Fibroblast of lung (primary cell): ENCODE measurements at regions not wholly inside any gene's neighbourhood (a gene's known extent, or its start where the extent isn't known, plus 50 kb on each side); places are given as distances from the start of the nearest gene placed in this dataset.

ENCODE experiments used
- DNase-seq, 2 donors: peaks; one replicate each; pipeline versions ENCODE4 v3.0.0 to v3.0.0-alpha.2; 2010; ENCODE audit warnings: low read depth in 2 of 2
- H2AFZ ChIP-seq: 2 replicates; pipeline ENCODE4 v1.5.1; 2012; ENCODE audit warnings: low read length, control low read depth, inconsistent platforms
- H3K27ac ChIP-seq: 2 replicates; pipeline ENCODE4 v1.5.1; 2011; ENCODE audit warnings: low read length, control low read depth; ENCODE audit not compliant: insufficient read depth
- H3K27me3 ChIP-seq: 2 replicates; pipeline ENCODE4 v1.5.1; 2011; ENCODE audit warnings: mild to moderate bottlenecking, low read length; ENCODE audit not compliant: control insufficient read depth, insufficient read depth
- H3K36me3 ChIP-seq: 2 replicates; pipeline ENCODE4 v1.5.1; 2011; ENCODE audit warnings: low read length; ENCODE audit not compliant: control insufficient read depth, insufficient read depth
- H3K4me1 ChIP-seq: 2 replicates; pipeline ENCODE4 v1.5.1; 2011; ENCODE audit warnings: low read length; ENCODE audit not compliant: control insufficient read depth, insufficient read depth; ENCODE audit errors: extremely low read depth
- H3K4me2 ChIP-seq: 2 replicates; pipeline ENCODE4 v1.5.1; 2011; ENCODE audit warnings: low read length, control low read depth; ENCODE audit not compliant: insufficient read depth; ENCODE audit errors: extremely low read depth
- H3K4me3 ChIP-seq, 4 experiments: fragments of 200-600 bp in 1 of 4; sonication (generic) in 1 of 4; replicated peaks in 1 of 4; 2 replicates each; pipeline ENCODE4 v1.5.1; 2011 to 2016; ENCODE audit warnings: low read length in 4 of 4, low read depth in 3 of 4, mild to moderate bottlenecking in 3 of 4, control low read depth in 2 of 4, inconsistent platforms in 1 of 4, mixed read lengths in 1 of 4; ENCODE audit not compliant: insufficient read depth in 1 of 4; ENCODE audit errors: control extremely low read depth in 1 of 4
- H3K79me2 ChIP-seq: 2 replicates; pipeline ENCODE4 v1.5.1; 2012; ENCODE audit warnings: mild to moderate bottlenecking, low read length, inconsistent platforms; ENCODE audit not compliant: control insufficient read depth, insufficient read depth
- H3K9ac ChIP-seq: 2 replicates; pipeline ENCODE4 v1.5.1; 2011; ENCODE audit warnings: mild to moderate bottlenecking, low read length, control low read depth; ENCODE audit not compliant: insufficient read depth
- H3K9me3 ChIP-seq: 2 replicates; pipeline ENCODE4 v1.5.1; 2012; ENCODE audit warnings: low read depth, low read length; ENCODE audit not compliant: control insufficient read depth, insufficient read depth
- H4K20me1 ChIP-seq: 2 replicates; pipeline ENCODE4 v1.5.1; 2011; ENCODE audit warnings: low read length; ENCODE audit not compliant: control insufficient read depth, insufficient read depth; ENCODE audit errors: extremely low read depth
- EZH2 ChIP-seq: IDR thresholded peaks from 2 replicates; pipeline ENCODE4 v1.5.1; 2012; ENCODE audit warnings: low read length, control low read depth, mild to moderate bottlenecking; ENCODE audit errors: missing control alignments
- TF ChIP-seq, protein P1 (sequence below), 2 donors: IDR thresholded peaks in 1 of 2; conservative IDR thresholded peaks in 1 of 2; 1 replicate in 1 of 2; 2 replicates in 1 of 2; pipeline ENCODE4 v1.5.1; 2011 to 2012; ENCODE audit warnings: low read length in 2 of 2, control low read depth in 1 of 2, inconsistent platforms in 1 of 2, low read depth in 1 of 2, mild to moderate bottlenecking in 1 of 2

DNA sequence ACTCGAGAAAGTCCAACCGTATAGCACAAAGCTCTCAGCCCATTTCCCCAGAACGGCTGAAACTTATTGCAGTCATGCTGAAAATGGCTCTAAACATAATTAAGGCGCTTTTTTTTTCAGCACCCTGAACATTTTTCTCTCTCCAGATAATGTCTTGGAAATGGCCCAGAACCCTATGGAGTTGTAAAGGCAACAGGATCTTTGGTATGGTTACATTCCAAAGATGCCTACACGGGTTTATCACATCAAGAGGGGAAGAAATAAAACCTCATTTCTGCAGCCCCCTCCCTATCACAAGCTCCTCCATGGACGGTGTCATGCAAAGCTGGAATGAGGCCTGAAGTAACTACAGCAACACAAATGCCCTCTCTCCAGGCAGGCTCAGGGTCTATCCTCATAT lies 126.4 kb upstream of the GALNT2 start:
- H3K36me3 ChIP-seq: no peaks in the 10 kb centered on the region
- no peaks in the 10 kb centered on the region for H3K27me3 ChIP-seq
- no peaks in the 10 kb centered on the region for H3K79me2 ChIP-seq
- H3K27ac ChIP-seq: no peak overlapping the region
- no peak overlapping the region for H3K4me2 ChIP-seq
- no peak overlapping the region for H3K9ac ChIP-seq
- no peak overlapping the region for H2AFZ ChIP-seq
- no peaks in the 10 kb centered on the region for H3K4me1 ChIP-seq
- no peaks in the 10 kb centered on the region for H3K9me3 ChIP-seq
- no peak for TF ChIP-seq EZH2
- TF ChIP-seq, protein P1, sequence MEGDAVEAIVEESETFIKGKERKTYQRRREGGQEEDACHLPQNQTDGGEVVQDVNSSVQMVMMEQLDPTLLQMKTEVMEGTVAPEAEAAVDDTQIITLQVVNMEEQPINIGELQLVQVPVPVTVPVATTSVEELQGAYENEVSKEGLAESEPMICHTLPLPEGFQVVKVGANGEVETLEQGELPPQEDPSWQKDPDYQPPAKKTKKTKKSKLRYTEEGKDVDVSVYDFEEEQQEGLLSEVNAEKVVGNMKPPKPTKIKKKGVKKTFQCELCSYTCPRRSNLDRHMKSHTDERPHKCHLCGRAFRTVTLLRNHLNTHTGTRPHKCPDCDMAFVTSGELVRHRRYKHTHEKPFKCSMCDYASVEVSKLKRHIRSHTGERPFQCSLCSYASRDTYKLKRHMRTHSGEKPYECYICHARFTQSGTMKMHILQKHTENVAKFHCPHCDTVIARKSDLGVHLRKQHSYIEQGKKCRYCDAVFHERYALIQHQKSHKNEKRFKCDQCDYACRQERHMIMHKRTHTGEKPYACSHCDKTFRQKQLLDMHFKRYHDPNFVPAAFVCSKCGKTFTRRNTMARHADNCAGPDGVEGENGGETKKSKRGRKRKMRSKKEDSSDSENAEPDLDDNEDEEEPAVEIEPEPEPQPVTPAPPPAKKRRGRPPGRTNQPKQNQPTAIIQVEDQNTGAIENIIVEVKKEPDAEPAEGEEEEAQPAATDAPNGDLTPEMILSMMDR (conservative IDR thresholded peaks at IDR 0.05 in 1 of 2, IDR thresholded peaks at IDR 0.05 in 1 of 2; ENCODE audit: low read depth in 1 of 2, low read length in 2 of 2): no peak
- H4K20me1 ChIP-seq: no peaks in the 10 kb centered on the region
- peak in 1 of 2 donors; percentile 74 for DNase-seq
- H3K4me3 ChIP-seq: no peak overlapping the region

GRCh38 chr1:229941160-229941559 lies 125.9 kb upstream of the GALNT2 start:
- no peak overlapping the region for H3K27ac ChIP-seq
- H3K9me3 ChIP-seq: no peaks in the 10 kb centered on the region
- TF ChIP-seq EZH2: no peak
- TF ChIP-seq, protein P1 (conservative IDR thresholded peaks at IDR 0.05 in 1 of 2, IDR thresholded peaks at IDR 0.05 in 1 of 2; ENCODE audit: low read depth in 1 of 2, low read length in 2 of 2): no peak
- no peak overlapping the region for H2AFZ ChIP-seq
- DNase-seq: no peak
- no peaks in the 10 kb centered on the region for H3K27me3 ChIP-seq
- H3K4me3 ChIP-seq: no peak overlapping the region
- no peak overlapping the region for H3K9ac ChIP-seq
- H3K4me2 ChIP-seq: no peak overlapping the region
- H3K79me2 ChIP-seq: no peaks in the 10 kb centered on the region
- no peaks in the 10 kb centered on the region for H3K4me1 ChIP-seq
- H3K36me3 ChIP-seq: no peaks in the 10 kb centered on the region
- no peaks in the 10 kb centered on the region for H4K20me1 ChIP-seq

GRCh38 chr1:229941831-229942230 lies 125.2 kb upstream of the GALNT2 start:
- DNase-seq: no peak

More at GRCh38 chr1:229941831-229942230, 125.2 kb upstream of the GALNT2 start:
- Histone ChIP-seq H3K27ac (no peak overlapping the region), H3K9me3 (no peaks in the 10 kb centered on the region), H3K36me3 (no peaks in the 10 kb centered on the region), H3K79me2 (no peaks in the 10 kb centered on the region), H4K20me1 (no peaks in the 10 kb centered on the region), H3K27me3 (no peaks in the 10 kb centered on the region), H3K9ac (no peak overlapping the region), H3K4me2 (no peak overlapping the region), H3K4me1 (no peaks in the 10 kb centered on the region), H2AFZ (no peak overlapping the region), H3K4me3 (no peak overlapping the region)
- TF ChIP-seq EZH2: no peak
- TF ChIP-seq, protein P1 (conservative IDR thresholded peaks at IDR 0.05 in 1 of 2, IDR thresholded peaks at IDR 0.05 in 1 of 2; ENCODE audit: low read depth in 1 of 2, low read length in 2 of 2): no peak
